ENCODE measurements at regions not wholly inside any gene's neighbourhood (a gene's known extent, or its start where the extent isn't known, plus 50 kb on each side); places are given as distances from the start of the nearest gene placed in this dataset.

- TF ChIP-seq POLR2A (IDR thresholded peaks at IDR 0.05) (no peak), CTCF (IDR thresholded peaks at IDR 0.05) (no peak), EP300 (IDR thresholded peaks at IDR 0.05; ENCODE audit: low read depth) (no peak), POLR2AphosphoS5 (IDR thresholded peaks at IDR 0.05) (no peak)
These were observed 510.8 kb downstream of the TMTC2 start for GRCh38 chr12:83197483-83197914.
